ENCODE measurements at regions not wholly inside any gene's neighbourhood (a gene's known extent, or its start where the extent isn't known, plus 50 kb on each side); places are given as distances from the start of the nearest gene placed in this dataset.

DNA sequence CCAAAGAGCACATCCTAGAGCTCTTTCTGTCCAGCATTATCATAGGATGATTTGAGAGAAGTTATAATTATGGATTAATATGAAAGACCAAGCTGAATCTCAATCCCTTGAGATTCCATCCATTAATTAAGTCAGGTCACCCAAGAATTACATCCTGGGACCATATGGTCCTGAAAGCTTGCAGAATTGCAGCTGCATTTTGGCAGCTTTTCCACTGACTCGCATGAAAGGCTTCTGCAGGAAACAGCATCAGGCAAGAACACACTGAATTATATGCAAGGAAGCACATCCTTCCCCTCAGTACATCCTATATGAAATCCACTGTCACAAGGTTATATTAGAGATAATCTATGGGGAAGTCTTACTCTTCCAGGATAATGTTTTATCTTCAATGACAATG, 109.1 kb upstream of the CTNND2 start:
- no peak for TF ChIP-seq EZH2 (IDR thresholded peaks at IDR 0.05; ENCODE audit: borderline replicate concordance)
- TF ChIP-seq, protein P1, sequence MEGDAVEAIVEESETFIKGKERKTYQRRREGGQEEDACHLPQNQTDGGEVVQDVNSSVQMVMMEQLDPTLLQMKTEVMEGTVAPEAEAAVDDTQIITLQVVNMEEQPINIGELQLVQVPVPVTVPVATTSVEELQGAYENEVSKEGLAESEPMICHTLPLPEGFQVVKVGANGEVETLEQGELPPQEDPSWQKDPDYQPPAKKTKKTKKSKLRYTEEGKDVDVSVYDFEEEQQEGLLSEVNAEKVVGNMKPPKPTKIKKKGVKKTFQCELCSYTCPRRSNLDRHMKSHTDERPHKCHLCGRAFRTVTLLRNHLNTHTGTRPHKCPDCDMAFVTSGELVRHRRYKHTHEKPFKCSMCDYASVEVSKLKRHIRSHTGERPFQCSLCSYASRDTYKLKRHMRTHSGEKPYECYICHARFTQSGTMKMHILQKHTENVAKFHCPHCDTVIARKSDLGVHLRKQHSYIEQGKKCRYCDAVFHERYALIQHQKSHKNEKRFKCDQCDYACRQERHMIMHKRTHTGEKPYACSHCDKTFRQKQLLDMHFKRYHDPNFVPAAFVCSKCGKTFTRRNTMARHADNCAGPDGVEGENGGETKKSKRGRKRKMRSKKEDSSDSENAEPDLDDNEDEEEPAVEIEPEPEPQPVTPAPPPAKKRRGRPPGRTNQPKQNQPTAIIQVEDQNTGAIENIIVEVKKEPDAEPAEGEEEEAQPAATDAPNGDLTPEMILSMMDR (IDR thresholded peaks at IDR 0.05; ENCODE audit: poor library complexity), result no peak
- TF ChIP-seq EZH2phosphoT487 (IDR thresholded peaks at IDR 0.05; ENCODE audit: low read depth, severe bottlenecking, unreplicated experiment), result no peak

Measured in hepatocyte (in vitro differentiated cells).